ENCODE measurements at regions not wholly inside any gene's neighbourhood (a gene's known extent, or its start where the extent isn't known, plus 50 kb on each side); places are given as distances from the start of the nearest gene placed in this dataset.

GRCh38 chr14:34032720-34033119, 81.8 kb upstream of the EGLN3 start:
- no peak for TF ChIP-seq GATA3 (IDR thresholded peaks at IDR 0.05; ENCODE audit: low read depth, low read length)
- TF ChIP-seq GATA2 (IDR thresholded peaks at IDR 0.05; ENCODE audit: low read depth, low read length): no peak

All from SH-SY5Y (cell line).